ENCODE measurements at regions not wholly inside any gene's neighbourhood (a gene's known extent, or its start where the extent isn't known, plus 50 kb on each side); places are given as distances from the start of the nearest gene placed in this dataset.

- intact Hi-C loops (cut with micrococcal nuclease): no loop called here
- H3K36me3 Mint-ChIP-seq (ENCODE audit: low read depth): no peaks in the 10 kb centered on the region
- H3K9me3 Mint-ChIP-seq: no peaks in the 10 kb centered on the region
- CTCF ChIA-PET: no interaction called here
- H3K27me3 Mint-ChIP-seq (ENCODE audit: low read depth): no peaks in the 10 kb centered on the region
- DNase-seq: no peak
- no peak overlapping the region for H3K27ac Mint-ChIP-seq
- H3K4me3 Mint-ChIP-seq: no peak overlapping the region
- H3K4me1 Mint-ChIP-seq (ENCODE audit: low read depth): no peaks in the 10 kb centered on the region
These were observed 391.9 kb upstream of the RAB6C start for GRCh38 chr2:129587426-129588064.

- H3K9me3 Mint-ChIP-seq: peaks cover 14% of the 10 kb centered on the region
- intact Hi-C loops (cut with micrococcal nuclease): no loop called here
- H3K27me3 Mint-ChIP-seq (ENCODE audit: low read depth): peaks cover 7% of the 10 kb centered on the region
- H3K27ac Mint-ChIP-seq: no peak overlapping the region
- CTCF ChIA-PET: no interaction called here
- no peak for DNase-seq
- H3K4me1 Mint-ChIP-seq (ENCODE audit: low read depth): no peaks in the 10 kb centered on the region
- H3K4me3 Mint-ChIP-seq: no peak overlapping the region
- H3K36me3 Mint-ChIP-seq (ENCODE audit: low read depth): no peaks in the 10 kb centered on the region
These were observed 374.9 kb upstream of the RAB6C start for GRCh38 chr2:129604560-129604959.

GRCh38 chr2:129605646-129606045 lies 373.8 kb upstream of the RAB6C start:
- no peak overlapping the region for H3K27ac Mint-ChIP-seq
- H3K4me1 Mint-ChIP-seq (ENCODE audit: low read depth): no peaks in the 10 kb centered on the region
- H3K9me3 Mint-ChIP-seq: peaks cover 11% of the 10 kb centered on the region
- DNase-seq: no peak
- no peak overlapping the region for H3K4me3 Mint-ChIP-seq
- intact Hi-C loops (cut with micrococcal nuclease): no loop called here
- no peaks in the 10 kb centered on the region for H3K36me3 Mint-ChIP-seq (ENCODE audit: low read depth)
- H3K27me3 Mint-ChIP-seq (ENCODE audit: low read depth): peaks cover 7% of the 10 kb centered on the region
- CTCF ChIA-PET: interaction anchor here (0.6 kb wide), 1 partner anchor 182 kb away, joined by 3 read pairs; no protein-coding TSS in a partner anchor

- DNase-seq: no peak
- Mint-ChIP-seq H3K9me3 (peaks cover 9% of the 10 kb centered on the region), H3K27me3 (ENCODE audit: low read depth) (peaks cover 11% of the 10 kb centered on the region), H3K36me3 (ENCODE audit: low read depth) (no peaks in the 10 kb centered on the region), H3K27ac (no peak overlapping the region), H3K4me3 (no peak overlapping the region), H3K4me1 (ENCODE audit: low read depth) (no peaks in the 10 kb centered on the region)
- CTCF ChIA-PET: no interaction called here
- intact Hi-C loops (cut with micrococcal nuclease): no loop called here
These were observed 372.8 kb upstream of the RAB6C start for GRCh38 chr2:129606496-129607270.

GRCh38 chr2:129609224-129609623 lies 370.2 kb upstream of the RAB6C start:
- CTCF ChIA-PET: no interaction called here
- no peaks in the 10 kb centered on the region for H3K36me3 Mint-ChIP-seq (ENCODE audit: low read depth)
- no peak overlapping the region for H3K4me3 Mint-ChIP-seq
- intact Hi-C loops (cut with micrococcal nuclease): no loop called here
- H3K9me3 Mint-ChIP-seq: peaks cover 9% of the 10 kb centered on the region
- H3K4me1 Mint-ChIP-seq (ENCODE audit: low read depth): no peaks in the 10 kb centered on the region
- no peak overlapping the region for H3K27ac Mint-ChIP-seq
- no peak for DNase-seq
- peaks cover 10% of the 10 kb centered on the region for H3K27me3 Mint-ChIP-seq (ENCODE audit: low read depth)

GRCh38 chr2:129610766-129611165 lies 368.7 kb upstream of the RAB6C start:
- H3K36me3 Mint-ChIP-seq (ENCODE audit: low read depth): no peaks in the 10 kb centered on the region
- intact Hi-C loops (cut with micrococcal nuclease): no loop called here
- peaks cover 9% of the 10 kb centered on the region for H3K9me3 Mint-ChIP-seq
- no peak for DNase-seq
- peaks cover 10% of the 10 kb centered on the region for H3K27me3 Mint-ChIP-seq (ENCODE audit: low read depth)
- no peak overlapping the region for H3K4me3 Mint-ChIP-seq
- H3K27ac Mint-ChIP-seq: no peak overlapping the region
- H3K4me1 Mint-ChIP-seq (ENCODE audit: low read depth): no peaks in the 10 kb centered on the region
- CTCF ChIA-PET: no interaction called here

GRCh38 chr2:129611471-129611870 lies 368.0 kb upstream of the RAB6C start:
- H3K4me3 Mint-ChIP-seq: no peak overlapping the region
- no peaks in the 10 kb centered on the region for H3K36me3 Mint-ChIP-seq (ENCODE audit: low read depth)
- no peak for DNase-seq
- CTCF ChIA-PET: no interaction called here
- intact Hi-C loops (cut with micrococcal nuclease): no loop called here
- peaks cover 9% of the 10 kb centered on the region for H3K9me3 Mint-ChIP-seq
- peaks cover 7% of the 10 kb centered on the region for H3K27me3 Mint-ChIP-seq (ENCODE audit: low read depth)
- no peaks in the 10 kb centered on the region for H3K4me1 Mint-ChIP-seq (ENCODE audit: low read depth)
- no peak overlapping the region for H3K27ac Mint-ChIP-seq

GRCh38 chr2:129619471-129619870 lies 360.0 kb upstream of the RAB6C start:
- Mint-ChIP-seq H3K27me3 (ENCODE audit: low read depth) (peaks cover 5% of the 10 kb centered on the region), H3K36me3 (ENCODE audit: low read depth) (no peaks in the 10 kb centered on the region), H3K4me3 (no peak overlapping the region), H3K27ac (no peak overlapping the region), H3K9me3 (no peaks in the 10 kb centered on the region), H3K4me1 (ENCODE audit: low read depth) (no peaks in the 10 kb centered on the region)
- DNase-seq: no peak
- CTCF ChIA-PET: no interaction called here
- intact Hi-C loops (cut with micrococcal nuclease): no loop called here

- intact Hi-C loops (cut with micrococcal nuclease): no loop called here
- Mint-ChIP-seq H3K4me1 (ENCODE audit: low read depth) (no peaks in the 10 kb centered on the region), H3K4me3 (no peak overlapping the region), H3K27ac (no peak overlapping the region), H3K27me3 (ENCODE audit: low read depth) (peaks cover 5% of the 10 kb centered on the region), H3K9me3 (no peaks in the 10 kb centered on the region), H3K36me3 (ENCODE audit: low read depth) (no peaks in the 10 kb centered on the region)
- DNase-seq: no peak
- CTCF ChIA-PET: no interaction called here
These were observed 359.1 kb upstream of the RAB6C start for GRCh38 chr2:129620411-129620810.

GRCh38 chr2:129623783-129624182 lies 355.7 kb upstream of the RAB6C start:
- peaks cover 2% of the 10 kb centered on the region for H3K9me3 Mint-ChIP-seq
- H3K27ac Mint-ChIP-seq: no peak overlapping the region
- intact Hi-C loops (cut with micrococcal nuclease): no loop called here
- H3K4me1 Mint-ChIP-seq (ENCODE audit: low read depth): no peaks in the 10 kb centered on the region
- CTCF ChIA-PET: no interaction called here
- H3K27me3 Mint-ChIP-seq (ENCODE audit: low read depth): peaks cover 5% of the 10 kb centered on the region
- DNase-seq: no peak
- no peaks in the 10 kb centered on the region for H3K36me3 Mint-ChIP-seq (ENCODE audit: low read depth)
- H3K4me3 Mint-ChIP-seq: no peak overlapping the region

GRCh38 chr2:129627437-129627836 lies 352.0 kb upstream of the RAB6C start:
- Mint-ChIP-seq H3K36me3 (ENCODE audit: low read depth) (no peaks in the 10 kb centered on the region), H3K9me3 (peaks cover 2% of the 10 kb centered on the region), H3K27me3 (ENCODE audit: low read depth) (peaks cover 2% of the 10 kb centered on the region), H3K4me1 (ENCODE audit: low read depth) (no peaks in the 10 kb centered on the region), H3K4me3 (no peak overlapping the region), H3K27ac (no peak overlapping the region)
- no peak for DNase-seq
- intact Hi-C loops (cut with micrococcal nuclease): no loop called here
- CTCF ChIA-PET: no interaction called here

- CTCF ChIA-PET: no interaction called here
- Mint-ChIP-seq H3K27me3 (ENCODE audit: low read depth) (peaks cover 2% of the 10 kb centered on the region), H3K27ac (no peak overlapping the region), H3K36me3 (ENCODE audit: low read depth) (no peaks in the 10 kb centered on the region), H3K4me1 (ENCODE audit: low read depth) (no peaks in the 10 kb centered on the region), H3K9me3 (no peaks in the 10 kb centered on the region), H3K4me3 (no peak overlapping the region)
- intact Hi-C loops (cut with micrococcal nuclease): no loop called here
- DNase-seq: no peak
These were observed 342.8 kb upstream of the RAB6C start for GRCh38 chr2:129636692-129637091.

GRCh38 chr2:129641371-129641770 lies 338.1 kb upstream of the RAB6C start:
- no peaks in the 10 kb centered on the region for H3K9me3 Mint-ChIP-seq
- intact Hi-C loops (cut with micrococcal nuclease): no loop called here
- no peaks in the 10 kb centered on the region for H3K36me3 Mint-ChIP-seq (ENCODE audit: low read depth)
- H3K27me3 Mint-ChIP-seq (ENCODE audit: low read depth): peaks cover 2% of the 10 kb centered on the region
- DNase-seq: no peak
- no peaks in the 10 kb centered on the region for H3K4me1 Mint-ChIP-seq (ENCODE audit: low read depth)
- CTCF ChIA-PET: no interaction called here
- H3K4me3 Mint-ChIP-seq: no peak overlapping the region
- H3K27ac Mint-ChIP-seq: no peak overlapping the region

All from activated naive CD4-positive, alpha-beta T cell treated with anti-CD3 and anti-CD28 coated beads for 36 hours (primary cell).